ENCODE measurements at regions not wholly inside any gene's neighbourhood (a gene's known extent, or its start where the extent isn't known, plus 50 kb on each side); places are given as distances from the start of the nearest gene placed in this dataset.
"Not testable (repeated sequence)": the region's sequence is repeated elsewhere in the genome, so short reads cannot be mapped to it uniquely, and the experiment has no call there.

GRCh38 chr6:21796979-21797378 is 203.4 kb downstream of the SOX4 start:
- H3K36me3 Mint-ChIP-seq, H3K4me3 Mint-ChIP-seq, H3K4me1 Mint-ChIP-seq, H3K27me3 Mint-ChIP-seq, H3K27ac Mint-ChIP-seq, H3K9me3 Mint-ChIP-seq, DNase-seq, CTCF ChIA-PET: not testable (repeated sequence)

- no peaks in the 10 kb centered on the region for H3K4me1 Mint-ChIP-seq
- CTCF ChIA-PET = no interaction called here
- no peak overlapping the region for H3K4me3 Mint-ChIP-seq
- H3K27ac Mint-ChIP-seq = no peak overlapping the region
- peaks cover 2% of the 10 kb centered on the region for H3K9me3 Mint-ChIP-seq
- DNase-seq = no peak
- no peaks in the 10 kb centered on the region for H3K36me3 Mint-ChIP-seq
- no peaks in the 10 kb centered on the region for H3K27me3 Mint-ChIP-seq
Measured at GRCh38 chr6:21798468-21798867, 204.9 kb downstream of the SOX4 start.

- Mint-ChIP-seq H3K27ac (no peak overlapping the region), H3K4me1 (no peaks in the 10 kb centered on the region), H3K27me3 (no peaks in the 10 kb centered on the region), H3K36me3 (no peaks in the 10 kb centered on the region), H3K9me3 (peaks cover 2% of the 10 kb centered on the region), H3K4me3 (no peak overlapping the region)
- no peak for DNase-seq
- CTCF ChIA-PET = no interaction called here
Measured at GRCh38 chr6:21800330-21800729, 206.8 kb downstream of the SOX4 start.

GRCh38 chr6:21800948-21801438 is 207.4 kb downstream of the SOX4 start:
- no peak for DNase-seq
- Mint-ChIP-seq H3K27ac (no peak overlapping the region), H3K36me3 (no peaks in the 10 kb centered on the region), H3K27me3 (no peaks in the 10 kb centered on the region), H3K4me1 (no peaks in the 10 kb centered on the region), H3K9me3 (peaks cover 2% of the 10 kb centered on the region), H3K4me3 (no peak overlapping the region)
- CTCF ChIA-PET = no interaction called here

DNA sequence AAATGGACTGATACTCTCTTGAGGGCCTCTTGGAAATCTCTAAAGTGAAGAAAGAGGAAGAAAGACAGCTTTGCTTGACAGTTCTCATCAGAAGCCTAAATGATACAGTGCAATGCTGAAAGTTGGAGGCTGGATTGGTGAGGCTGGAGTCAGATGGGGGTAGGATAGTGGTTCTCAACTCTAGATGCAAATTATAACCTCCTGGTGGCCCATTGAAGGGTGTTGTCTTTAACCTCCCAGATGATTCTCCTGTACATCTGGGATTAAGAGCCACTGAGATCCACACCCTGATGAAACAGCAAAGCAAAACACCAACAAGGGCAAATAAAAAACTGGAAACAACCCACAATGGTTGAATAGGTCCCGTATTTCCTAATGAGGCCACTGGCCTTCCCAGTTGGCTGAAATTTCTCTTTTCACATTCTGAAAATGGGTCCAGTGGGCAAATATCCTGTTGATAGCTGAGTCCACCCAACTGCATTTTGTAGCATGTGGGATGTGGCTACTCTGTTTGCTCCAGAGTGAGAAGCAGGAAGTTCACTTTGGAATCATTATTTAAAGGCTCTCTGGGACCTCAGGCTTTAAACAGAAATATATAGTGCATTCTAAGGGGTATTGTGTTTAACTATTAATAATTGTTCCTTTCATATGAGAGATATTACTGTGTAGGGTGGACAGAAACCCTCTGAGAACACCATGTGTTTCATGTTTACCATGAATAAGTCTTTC is 208.1 kb downstream of the SOX4 start:
- CTCF ChIA-PET = no interaction called here
- no peaks in the 10 kb centered on the region for H3K27me3 Mint-ChIP-seq

GRCh38 chr6:21802175-21802822 is 208.7 kb downstream of the SOX4 start:
- DNase-seq = no peak
- H3K36me3 Mint-ChIP-seq = no peaks in the 10 kb centered on the region

More for the DNA sequence above, 208.1 kb downstream of the SOX4 start:
- Mint-ChIP-seq H3K4me3 (no peak overlapping the region), H3K36me3 (no peaks in the 10 kb centered on the region), H3K4me1 (no peaks in the 10 kb centered on the region), H3K27ac (no peak overlapping the region), H3K9me3 (peaks cover 2% of the 10 kb centered on the region)
- DNase-seq = no peak

DNA sequence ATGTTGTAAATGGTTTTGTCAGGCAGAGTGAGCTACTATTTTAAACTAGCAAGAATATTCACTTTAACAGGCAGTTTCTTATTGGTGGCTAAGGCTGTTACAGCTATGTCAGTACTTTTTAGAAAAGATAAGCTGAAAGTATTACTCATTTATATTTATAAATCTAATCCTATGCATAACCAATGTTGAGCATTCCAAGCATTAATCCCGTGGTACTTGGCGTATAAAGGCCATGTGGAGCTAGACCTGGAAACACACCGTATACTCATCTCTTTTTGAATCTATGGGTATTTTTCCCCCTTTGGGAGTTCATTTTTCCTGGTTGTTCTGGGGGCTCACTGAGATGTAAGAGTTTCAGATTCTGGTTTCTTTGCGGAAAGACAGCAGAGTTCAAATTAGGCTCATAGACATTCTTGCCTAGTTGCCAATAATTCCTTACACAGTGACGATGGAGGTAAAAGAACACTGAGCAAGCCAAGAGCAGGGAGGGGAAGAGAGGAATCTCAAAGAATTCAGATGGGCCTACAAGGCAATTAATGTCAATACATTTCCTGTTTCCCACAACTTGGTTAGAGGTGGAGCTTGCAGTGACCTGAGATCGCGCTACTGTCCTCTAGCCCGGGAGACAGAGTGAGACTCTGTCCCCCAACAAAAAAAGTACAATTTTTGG is 211.5 kb downstream of the SOX4 start:
- no peaks in the 10 kb centered on the region for H3K4me1 Mint-ChIP-seq
- H3K4me3 Mint-ChIP-seq = no peak overlapping the region
- H3K9me3 Mint-ChIP-seq = no peaks in the 10 kb centered on the region
- no peaks in the 10 kb centered on the region for H3K27me3 Mint-ChIP-seq
- CTCF ChIA-PET = no interaction called here
- no peaks in the 10 kb centered on the region for H3K36me3 Mint-ChIP-seq
- no peak for DNase-seq
- no peak overlapping the region for H3K27ac Mint-ChIP-seq

More at GRCh38 chr6:21802175-21802822, 208.7 kb downstream of the SOX4 start:
- H3K4me1 Mint-ChIP-seq = no peaks in the 10 kb centered on the region
- no peak overlapping the region for H3K4me3 Mint-ChIP-seq
- CTCF ChIA-PET = no interaction called here
- H3K9me3 Mint-ChIP-seq = peaks cover 2% of the 10 kb centered on the region
- H3K27me3 Mint-ChIP-seq = no peaks in the 10 kb centered on the region
- H3K27ac Mint-ChIP-seq = no peak overlapping the region

DNA sequence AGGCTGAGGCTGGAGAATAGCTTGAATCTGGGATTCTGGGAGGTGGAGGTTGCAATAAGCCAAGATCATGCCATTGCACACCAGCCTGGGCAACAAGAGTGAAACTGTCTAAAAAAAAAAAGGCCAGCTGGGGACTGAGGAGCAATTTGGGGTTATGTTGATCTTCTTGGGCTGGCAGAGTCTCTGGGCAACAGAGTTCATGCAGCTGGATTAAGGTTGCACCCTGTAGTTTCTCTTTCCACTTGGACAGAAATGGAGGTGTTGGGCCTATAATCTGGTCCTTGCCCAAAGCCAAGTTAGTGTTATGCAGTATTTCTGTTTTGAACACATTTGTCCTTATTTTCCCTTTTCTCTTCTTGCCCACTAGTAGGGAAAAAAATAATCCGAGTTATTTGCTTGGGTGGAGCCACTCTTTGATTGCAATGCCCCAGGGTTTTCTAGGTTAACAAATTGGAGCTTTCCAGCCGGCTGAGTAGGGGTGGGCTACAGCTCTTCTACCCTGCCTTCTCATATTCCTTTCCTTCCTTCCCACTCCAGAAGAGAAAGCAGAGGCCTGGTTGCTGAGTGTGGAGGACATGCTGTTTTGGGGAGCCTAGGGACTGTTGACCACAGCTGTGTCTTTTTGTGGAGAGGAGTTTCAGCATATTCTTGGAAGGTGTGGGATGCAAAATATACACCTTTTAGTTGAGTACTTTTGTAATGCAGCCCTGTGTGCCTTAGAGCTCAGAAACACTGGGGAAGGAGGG is 213.9 kb downstream of the SOX4 start:
- Mint-ChIP-seq H3K27me3 (peaks cover 4% of the 10 kb centered on the region), H3K27ac (no peak overlapping the region), H3K36me3 (no peaks in the 10 kb centered on the region)

GRCh38 chr6:21808045-21808470 is 214.5 kb downstream of the SOX4 start:
- CTCF ChIA-PET = interaction anchor here (0.6 kb wide), 1 partner anchor 1949 kb away, joined by 4 read pairs; no protein-coding TSS in a partner anchor
- H3K4me1 Mint-ChIP-seq = no peaks in the 10 kb centered on the region
- no peaks in the 10 kb centered on the region for H3K36me3 Mint-ChIP-seq
- DNase-seq = no peak
- peaks cover 4% of the 10 kb centered on the region for H3K27me3 Mint-ChIP-seq
- H3K9me3 Mint-ChIP-seq = peaks cover 4% of the 10 kb centered on the region
- no peak overlapping the region for H3K4me3 Mint-ChIP-seq
- no peak overlapping the region for H3K27ac Mint-ChIP-seq

More for the DNA sequence above, 213.9 kb downstream of the SOX4 start:
- H3K4me1 Mint-ChIP-seq = no peaks in the 10 kb centered on the region
- H3K4me3 Mint-ChIP-seq = no peak overlapping the region
- no peaks in the 10 kb centered on the region for H3K9me3 Mint-ChIP-seq
- CTCF ChIA-PET = interaction anchor here (0.6 kb wide), 1 partner anchor 1948 kb away, joined by 4 read pairs; no protein-coding TSS in a partner anchor
- DNase-seq = no peak

DNA sequence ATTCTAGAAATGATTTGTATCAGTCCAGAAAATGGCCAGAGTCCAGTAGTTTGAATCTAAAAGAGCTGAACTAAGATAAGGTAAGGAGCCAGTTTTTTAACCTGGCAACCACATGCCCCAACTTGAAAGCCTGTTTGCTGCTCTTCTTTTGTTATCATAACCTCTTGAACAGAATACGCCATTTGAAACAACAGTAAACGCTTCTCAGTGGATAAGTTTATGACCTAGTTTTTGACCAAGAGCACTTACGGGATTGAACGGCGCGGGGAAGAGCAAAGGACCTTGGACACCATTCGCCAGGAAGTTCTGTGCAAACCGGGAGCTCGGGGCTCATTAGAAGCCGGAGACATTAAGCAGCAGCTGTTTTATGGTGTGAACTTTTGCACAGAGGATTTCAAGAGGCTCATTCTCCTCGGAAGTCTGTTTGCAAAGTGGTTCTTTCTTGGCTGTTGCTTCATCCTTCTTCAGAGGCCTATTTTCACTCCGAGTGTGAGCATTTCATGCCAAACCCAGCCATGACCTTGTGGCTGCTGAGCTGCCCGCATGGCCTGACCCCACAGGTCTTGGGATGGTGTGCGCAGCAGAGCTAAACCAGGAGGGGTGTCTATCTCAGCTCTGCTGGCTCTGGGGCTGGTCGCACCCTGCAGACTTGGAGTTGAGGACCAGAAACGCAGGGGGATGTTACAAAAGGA is 215.1 kb downstream of the SOX4 start:
- peaks cover 4% of the 10 kb centered on the region for H3K9me3 Mint-ChIP-seq
- H3K4me1 Mint-ChIP-seq = no peaks in the 10 kb centered on the region
- H3K36me3 Mint-ChIP-seq = no peaks in the 10 kb centered on the region
- no peak overlapping the region for H3K27ac Mint-ChIP-seq
- CTCF ChIA-PET = no interaction called here
- H3K4me3 Mint-ChIP-seq = no peak overlapping the region
- peaks cover 4% of the 10 kb centered on the region for H3K27me3 Mint-ChIP-seq
- no peak for DNase-seq

DNA sequence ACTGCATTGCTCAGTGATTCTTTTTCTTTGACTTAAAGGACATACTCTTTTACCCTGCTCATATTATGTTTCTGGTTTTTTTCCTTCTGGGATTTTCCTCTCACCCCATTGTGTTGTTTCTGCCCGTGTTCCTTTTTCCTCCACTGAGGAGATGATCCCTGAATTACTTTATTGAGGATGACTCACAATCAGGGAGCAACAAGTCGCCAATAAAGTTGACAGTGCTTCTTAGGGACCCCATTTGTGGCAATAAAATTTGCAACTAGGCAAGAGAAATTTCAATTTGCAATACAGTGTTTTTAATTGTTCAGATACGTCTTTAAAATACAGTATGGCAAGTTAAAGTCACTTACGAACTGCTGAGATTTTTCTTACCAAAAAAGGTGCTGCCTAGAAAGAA is 217.9 kb downstream of the SOX4 start:
- Mint-ChIP-seq H3K4me1 (no peaks in the 10 kb centered on the region), H3K27ac (no peak overlapping the region), H3K27me3 (peaks cover 4% of the 10 kb centered on the region), H3K4me3 (no peak overlapping the region), H3K9me3 (peaks cover 4% of the 10 kb centered on the region), H3K36me3 (no peaks in the 10 kb centered on the region)
- CTCF ChIA-PET = no interaction called here
- no peak for DNase-seq

GRCh38 chr6:21816231-21816630 is 222.7 kb downstream of the SOX4 start:
- H3K27me3 Mint-ChIP-seq = peaks cover 4% of the 10 kb centered on the region
- H3K9me3 Mint-ChIP-seq = peaks cover 4% of the 10 kb centered on the region
- DNase-seq = no peak
- H3K4me3 Mint-ChIP-seq = no peak overlapping the region
- H3K36me3 Mint-ChIP-seq = no peaks in the 10 kb centered on the region
- CTCF ChIA-PET = no interaction called here
- no peaks in the 10 kb centered on the region for H3K4me1 Mint-ChIP-seq
- no peak overlapping the region for H3K27ac Mint-ChIP-seq

DNA sequence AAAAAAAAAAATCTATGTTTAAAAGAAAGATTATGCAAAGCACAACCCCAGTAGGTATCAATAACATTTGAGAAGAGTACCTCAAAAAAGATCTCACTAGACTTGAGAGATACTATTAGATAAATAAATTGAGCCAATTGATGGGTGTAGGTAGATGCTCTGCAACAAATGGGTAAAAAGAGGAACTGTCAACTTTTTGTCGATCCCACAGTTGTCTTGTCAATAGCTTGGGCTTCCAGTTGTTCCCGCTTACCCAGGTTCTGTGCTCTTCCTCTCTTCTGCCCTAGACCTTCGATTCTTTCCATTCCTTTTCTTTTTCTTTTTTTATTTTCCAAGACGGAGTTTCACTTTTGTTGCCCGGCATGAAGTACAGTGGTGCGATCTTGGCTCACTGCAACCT is 226.9 kb downstream of the SOX4 start:
- no peak overlapping the region for H3K27ac Mint-ChIP-seq
- H3K36me3 Mint-ChIP-seq = no peaks in the 10 kb centered on the region
- no peak overlapping the region for H3K4me3 Mint-ChIP-seq
- CTCF ChIA-PET = no interaction called here
- no peaks in the 10 kb centered on the region for H3K27me3 Mint-ChIP-seq
- H3K9me3 Mint-ChIP-seq = no peaks in the 10 kb centered on the region
- no peaks in the 10 kb centered on the region for H3K4me1 Mint-ChIP-seq
- DNase-seq = no peak

- no peak for DNase-seq
- CTCF ChIA-PET = no interaction called here
- Mint-ChIP-seq H3K36me3 (no peaks in the 10 kb centered on the region), H3K27me3 (no peaks in the 10 kb centered on the region), H3K4me3 (no peak overlapping the region), H3K9me3 (peaks cover 2% of the 10 kb centered on the region), H3K4me1 (no peaks in the 10 kb centered on the region), H3K27ac (no peak overlapping the region)
Measured at GRCh38 chr6:21823371-21823770, 229.8 kb downstream of the SOX4 start.

Data from activated naive CD4-positive, alpha-beta T cell treated with anti-CD3 and anti-CD28 coated beads, Interleukin-2, amount 10 ng/mL, durations not matched to agents 7 days and 5 days (primary cell).